MM.1S (cell line): ENCODE measurements at regions not wholly inside any gene's neighbourhood (a gene's known extent, or its start where the extent isn't known, plus 50 kb on each side); places are given as distances from the start of the nearest gene placed in this dataset.

Source experiments
- CTCF ChIP-seq: fragments of 300-600 bp; sonication (generic); IDR thresholded peaks from 2 replicates; pipeline ENCODE4 v1.5.1; 2016; ENCODE audit warnings: antibody characterized with exemption, low read length, mixed read lengths
- EZH2 ChIP-seq: fragments of 300-600 bp; sonication (generic); optimal IDR thresholded peaks from 2 replicates; pipeline ENCODE3; 2017; ENCODE audit warnings: low read depth, mild to moderate bottlenecking, antibody characterized with exemption, low read length, mixed read lengths
- EZH2phosphoT487 ChIP-seq: fragments of 300-600 bp; sonication (generic); IDR thresholded peaks from 2 replicates; pipeline ENCODE4 v1.6.1; 2018; ENCODE audit warnings: antibody characterized with exemption, low read length

GRCh38 chr1:177857285-177857684, 112.6 kb downstream of the SEC16B start:
- TF ChIP-seq CTCF (no peak), EZH2phosphoT487 (no peak), EZH2 (no peak)
